ENCODE measurements at regions not wholly inside any gene's neighbourhood (a gene's known extent, or its start where the extent isn't known, plus 50 kb on each side); places are given as distances from the start of the nearest gene placed in this dataset.

GRCh38 chr13:91165758-91166157, 181.7 kb upstream of the MIR17HG start:
- H3K36me3 ChIP-seq (ENCODE audit: control insufficient read depth in 1 of 2, insufficient read depth in 2 of 2, low read length in 2 of 2) = no peaks in the 10 kb centered on the region
- ATAC-seq = no peak
- H3K9me3 ChIP-seq (ENCODE audit: control insufficient read depth in 1 of 2, insufficient read depth in 1 of 2, low read depth in 1 of 2, low read length in 2 of 2) = 0 out of 4 replicates have a peak, but pooled peaks cover 0 to under 1% of the 10 kb centered on the region in 2 experiments
- H2AFZ ChIP-seq (ENCODE audit: low read depth, low read length, poor library complexity, severe bottlenecking) = no peak overlapping the region
- no peak overlapping the region for H3K27ac ChIP-seq (ENCODE audit: low read depth, low read length)
- TF ChIP-seq SRF (IDR thresholded peaks at IDR 0.05; ENCODE audit: low read depth) (no peak), EGR1 (IDR thresholded peaks at IDR 0.05; ENCODE audit: low read depth) (no peak), TCF7L2 (IDR thresholded peaks at IDR 0.05; ENCODE audit: borderline replicate concordance, extremely low read depth, insufficient read depth, insufficient read length) (no peak), POLR2AphosphoS5 (IDR thresholded peaks at IDR 0.05; ENCODE audit: low read depth, low read length) (no peak), REST (IDR thresholded peaks at IDR 0.05; ENCODE audit: low read depth) (no peak), CEBPB (IDR thresholded peaks at IDR 0.05; ENCODE audit: low read depth) (no peak), YY1 (IDR thresholded peaks at IDR 0.05; ENCODE audit: extremely low read depth, insufficient replicate concordance, low read depth, low read length) (no peak), FOSL1 (IDR thresholded peaks at IDR 0.05; ENCODE audit: low read depth) (no peak), ATF3 (IDR thresholded peaks at IDR 0.05) (no peak), SP1 (IDR thresholded peaks at IDR 0.05; ENCODE audit: low read depth) (no peak), ZBTB33 (IDR thresholded peaks at IDR 0.05; ENCODE audit: extremely low read depth, insufficient replicate concordance, low read length) (no peak)
- no peaks in the 10 kb centered on the region for H3K4me1 ChIP-seq (ENCODE audit: control insufficient read depth in 1 of 2, insufficient read depth in 2 of 2, low read length in 2 of 2)
- no peak overlapping the region for H3K4me3 ChIP-seq (replicated peaks in 1 of 2; ENCODE audit: low read depth in 1 of 2, low read length in 2 of 2)
- no TSS peak for BruUV-seq (replicated peaks)
- no peaks in the 10 kb centered on the region for H3K79me2 ChIP-seq (ENCODE audit: insufficient read depth, low read length)
- ChIA-PET POLR2A (no interaction called here), CTCF (no interaction called here), RAD21 (ENCODE audit: low non-redundant PET in 1 of 2, low total read pairs in 2 of 2, uncharacterized antibody in 2 of 2, unreplicated experiment in 2 of 2) (no interaction called here)
- intact Hi-C loops (cut with micrococcal nuclease) = no loop called here
- H3K9ac ChIP-seq (ENCODE audit: low read length) = no peak overlapping the region
- no peak for DNase-seq (ENCODE audit: low read depth, low spot score)
- peaks cover 8% of the 10 kb centered on the region; the same call in 1 of the 2 replicates for H3K27me3 ChIP-seq (ENCODE audit: insufficient read depth, low read length)
- H3K9me2 ChIP-seq (ENCODE audit: insufficient read depth) = no peaks in the 10 kb centered on the region
- H3K4me2 ChIP-seq (ENCODE audit: low read length) = no peak overlapping the region
- no peaks in the 10 kb centered on the region for H4K20me1 ChIP-seq (ENCODE audit: insufficient read depth)

Measured in HCT116 (cell line).